ENCODE measurements at regions not wholly inside any gene's neighbourhood (a gene's known extent, or its start where the extent isn't known, plus 50 kb on each side); places are given as distances from the start of the nearest gene placed in this dataset.
A peak's percentile ranks its signal among the peaks of the same experiment; 100 is the strongest.

GRCh38 chr3:14598143-14598569, 53.4 kb upstream of the CCDC174 start:
- no TSS peak for BruUV-seq (replicated peaks)
- Histone ChIP-seq H3F3A (ENCODE audit: low read length, unreplicated experiment) (no peaks in the 10 kb centered on the region), H3K36me3 (ENCODE audit: low read depth, low read length) (no peaks in the 10 kb centered on the region), H3K4me3 (ENCODE audit: low read length) (no peak overlapping the region), H3K27ac (ENCODE audit: low read length) (no peak overlapping the region), H3K9me3 (ENCODE audit: low read length) (no peaks in the 10 kb centered on the region), H3K4me2 (ENCODE audit: low read length) (no peak overlapping the region), H3K4me1 (ENCODE audit: insufficient read depth, low read length) (no peaks in the 10 kb centered on the region), H3K9ac (ENCODE audit: low read length) (no peak overlapping the region), H3K79me2 (ENCODE audit: low read length) (no peaks in the 10 kb centered on the region), H3K9me2 (replicated peaks; ENCODE audit: low read length) (no peaks in the 10 kb centered on the region; the same call in 1 of the 2 replicates), H3K27me3 (ENCODE audit: low read length) (peaks cover 20% of the 10 kb centered on the region), H2AFZ (ENCODE audit: low read length) (no peak overlapping the region), H4K20me1 (ENCODE audit: low read length) (no peaks in the 10 kb centered on the region)
- DNase-seq: peak; percentile 49
- POLR2A ChIA-PET (ENCODE audit: unreplicated experiment): no interaction called here
- no peak for TF ChIP-seq EZH2phosphoT487 (IDR thresholded peaks at IDR 0.05; ENCODE audit: borderline replicate concordance, low read length)
- TF ChIP-seq, protein P1, sequence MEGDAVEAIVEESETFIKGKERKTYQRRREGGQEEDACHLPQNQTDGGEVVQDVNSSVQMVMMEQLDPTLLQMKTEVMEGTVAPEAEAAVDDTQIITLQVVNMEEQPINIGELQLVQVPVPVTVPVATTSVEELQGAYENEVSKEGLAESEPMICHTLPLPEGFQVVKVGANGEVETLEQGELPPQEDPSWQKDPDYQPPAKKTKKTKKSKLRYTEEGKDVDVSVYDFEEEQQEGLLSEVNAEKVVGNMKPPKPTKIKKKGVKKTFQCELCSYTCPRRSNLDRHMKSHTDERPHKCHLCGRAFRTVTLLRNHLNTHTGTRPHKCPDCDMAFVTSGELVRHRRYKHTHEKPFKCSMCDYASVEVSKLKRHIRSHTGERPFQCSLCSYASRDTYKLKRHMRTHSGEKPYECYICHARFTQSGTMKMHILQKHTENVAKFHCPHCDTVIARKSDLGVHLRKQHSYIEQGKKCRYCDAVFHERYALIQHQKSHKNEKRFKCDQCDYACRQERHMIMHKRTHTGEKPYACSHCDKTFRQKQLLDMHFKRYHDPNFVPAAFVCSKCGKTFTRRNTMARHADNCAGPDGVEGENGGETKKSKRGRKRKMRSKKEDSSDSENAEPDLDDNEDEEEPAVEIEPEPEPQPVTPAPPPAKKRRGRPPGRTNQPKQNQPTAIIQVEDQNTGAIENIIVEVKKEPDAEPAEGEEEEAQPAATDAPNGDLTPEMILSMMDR (conservative IDR thresholded peaks at IDR 0.05; ENCODE audit: low read depth, low read length): no peak
- no peak for TF ChIP-seq EZH2 (IDR thresholded peaks at IDR 0.05; ENCODE audit: low read length, unreplicated experiment)
- ATAC-seq: no peak
- CTCF ChIA-PET: no interaction called here
- intact Hi-C loops (cut with micrococcal nuclease): no loop called here

GRCh38 chr3:14599488-14599887, 52.1 kb upstream of the CCDC174 start:
- peaks cover 27% of the 10 kb centered on the region for H3K27me3 ChIP-seq (ENCODE audit: low read length)
- no peaks in the 10 kb centered on the region for H3F3A ChIP-seq (ENCODE audit: low read length, unreplicated experiment)
- H3K9me2 ChIP-seq (replicated peaks; ENCODE audit: low read length): no peaks in the 10 kb centered on the region; the same call in 1 of the 2 replicates
- H4K20me1 ChIP-seq (ENCODE audit: low read length): no peaks in the 10 kb centered on the region
- no peak for TF ChIP-seq EZH2phosphoT487 (IDR thresholded peaks at IDR 0.05; ENCODE audit: borderline replicate concordance, low read length)
- no peaks in the 10 kb centered on the region for H3K79me2 ChIP-seq (ENCODE audit: low read length)
- H3K9me3 ChIP-seq (ENCODE audit: low read length): no peaks in the 10 kb centered on the region
- H3K4me3 ChIP-seq (ENCODE audit: low read length): no peak overlapping the region
- intact Hi-C loops (cut with micrococcal nuclease): no loop called here
- no peak for ATAC-seq
- CTCF ChIA-PET: no interaction called here
- no peak overlapping the region for H3K9ac ChIP-seq (ENCODE audit: low read length)
- no peaks in the 10 kb centered on the region for H3K36me3 ChIP-seq (ENCODE audit: low read depth, low read length)
- no TSS peak for BruUV-seq (replicated peaks)
- no peak overlapping the region for H2AFZ ChIP-seq (ENCODE audit: low read length)
- no peak for DNase-seq
- no peak overlapping the region for H3K4me2 ChIP-seq (ENCODE audit: low read length)
- no peaks in the 10 kb centered on the region for H3K4me1 ChIP-seq (ENCODE audit: insufficient read depth, low read length)
- no peak overlapping the region for H3K27ac ChIP-seq (ENCODE audit: low read length)
- POLR2A ChIA-PET (ENCODE audit: unreplicated experiment): no interaction called here

GRCh38 chr3:14600075-14600474, 51.5 kb upstream of the CCDC174 start:
- Histone ChIP-seq H2AFZ (ENCODE audit: low read length) (no peak overlapping the region), H3K9ac (ENCODE audit: low read length) (no peak overlapping the region), H4K20me1 (ENCODE audit: low read length) (no peaks in the 10 kb centered on the region), H3K27ac (ENCODE audit: low read length) (no peak overlapping the region), H3K79me2 (ENCODE audit: low read length) (no peaks in the 10 kb centered on the region), H3K4me3 (ENCODE audit: low read length) (no peak overlapping the region), H3K9me2 (replicated peaks; ENCODE audit: low read length) (no peaks in the 10 kb centered on the region; the same call in 1 of the 2 replicates), H3K27me3 (ENCODE audit: low read length) (peaks cover 27% of the 10 kb centered on the region), H3K36me3 (ENCODE audit: low read depth, low read length) (no peaks in the 10 kb centered on the region), H3F3A (ENCODE audit: low read length, unreplicated experiment) (no peaks in the 10 kb centered on the region), H3K4me1 (ENCODE audit: insufficient read depth, low read length) (no peaks in the 10 kb centered on the region), H3K9me3 (ENCODE audit: low read length) (no peaks in the 10 kb centered on the region), H3K4me2 (ENCODE audit: low read length) (no peak overlapping the region)
- CTCF ChIA-PET: interaction anchor here (0.5 kb wide), 1 partner anchor 1226 kb away, joined by 3 read pairs; no protein-coding TSS in a partner anchor
- ATAC-seq (no peak), DNase-seq (no peak)
- POLR2A ChIA-PET (ENCODE audit: unreplicated experiment): no interaction called here
- no TSS peak for BruUV-seq (replicated peaks)
- TF ChIP-seq, protein P1 (conservative IDR thresholded peaks at IDR 0.05; ENCODE audit: low read depth, low read length): no peak
- TF ChIP-seq EZH2 (IDR thresholded peaks at IDR 0.05; ENCODE audit: low read length, unreplicated experiment) (no peak), EZH2phosphoT487 (IDR thresholded peaks at IDR 0.05; ENCODE audit: borderline replicate concordance, low read length) (no peak)
- intact Hi-C loops (cut with micrococcal nuclease): no loop called here
